ENCODE measurements at regions not wholly inside any gene's neighbourhood (a gene's known extent, or its start where the extent isn't known, plus 50 kb on each side); places are given as distances from the start of the nearest gene placed in this dataset.

DNA sequence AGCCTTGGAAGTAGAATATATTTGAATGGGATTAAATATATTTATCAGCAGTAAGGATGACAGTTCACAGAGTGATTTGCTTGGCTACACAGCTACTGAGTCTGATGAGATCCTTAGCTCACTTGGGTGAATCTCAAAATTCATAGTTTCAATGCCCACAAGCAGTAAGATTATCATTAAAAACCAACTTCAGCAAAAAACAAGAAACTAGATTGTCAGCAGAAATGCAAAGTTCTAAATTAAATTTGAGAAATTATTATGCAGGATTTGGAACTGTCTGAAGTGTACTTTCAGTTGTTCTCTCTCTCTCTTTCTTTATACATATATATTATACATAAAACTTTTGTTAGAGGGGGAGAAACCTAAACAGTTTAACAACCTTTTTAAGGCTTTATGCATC lies 288.8 kb upstream of the SASH1 start:
- no peak overlapping the region for H3K4me3 ChIP-seq
- TF ChIP-seq, protein P1, sequence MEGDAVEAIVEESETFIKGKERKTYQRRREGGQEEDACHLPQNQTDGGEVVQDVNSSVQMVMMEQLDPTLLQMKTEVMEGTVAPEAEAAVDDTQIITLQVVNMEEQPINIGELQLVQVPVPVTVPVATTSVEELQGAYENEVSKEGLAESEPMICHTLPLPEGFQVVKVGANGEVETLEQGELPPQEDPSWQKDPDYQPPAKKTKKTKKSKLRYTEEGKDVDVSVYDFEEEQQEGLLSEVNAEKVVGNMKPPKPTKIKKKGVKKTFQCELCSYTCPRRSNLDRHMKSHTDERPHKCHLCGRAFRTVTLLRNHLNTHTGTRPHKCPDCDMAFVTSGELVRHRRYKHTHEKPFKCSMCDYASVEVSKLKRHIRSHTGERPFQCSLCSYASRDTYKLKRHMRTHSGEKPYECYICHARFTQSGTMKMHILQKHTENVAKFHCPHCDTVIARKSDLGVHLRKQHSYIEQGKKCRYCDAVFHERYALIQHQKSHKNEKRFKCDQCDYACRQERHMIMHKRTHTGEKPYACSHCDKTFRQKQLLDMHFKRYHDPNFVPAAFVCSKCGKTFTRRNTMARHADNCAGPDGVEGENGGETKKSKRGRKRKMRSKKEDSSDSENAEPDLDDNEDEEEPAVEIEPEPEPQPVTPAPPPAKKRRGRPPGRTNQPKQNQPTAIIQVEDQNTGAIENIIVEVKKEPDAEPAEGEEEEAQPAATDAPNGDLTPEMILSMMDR (IDR thresholded peaks at IDR 0.05) = no peak
- no peak for TF ChIP-seq POLR2A (IDR thresholded peaks at IDR 0.05)
- no peak overlapping the region for H3K27ac ChIP-seq
- no peaks in the 10 kb centered on the region for H3K4me1 ChIP-seq
- H3K36me3 ChIP-seq = no peaks in the 10 kb centered on the region
- no peaks in the 10 kb centered on the region for H3K9me3 ChIP-seq
- intact Hi-C loops (cut with DNase I) = no loop called here
- H3K27me3 ChIP-seq = no peaks in the 10 kb centered on the region
- no peak for DNase-seq

DNA sequence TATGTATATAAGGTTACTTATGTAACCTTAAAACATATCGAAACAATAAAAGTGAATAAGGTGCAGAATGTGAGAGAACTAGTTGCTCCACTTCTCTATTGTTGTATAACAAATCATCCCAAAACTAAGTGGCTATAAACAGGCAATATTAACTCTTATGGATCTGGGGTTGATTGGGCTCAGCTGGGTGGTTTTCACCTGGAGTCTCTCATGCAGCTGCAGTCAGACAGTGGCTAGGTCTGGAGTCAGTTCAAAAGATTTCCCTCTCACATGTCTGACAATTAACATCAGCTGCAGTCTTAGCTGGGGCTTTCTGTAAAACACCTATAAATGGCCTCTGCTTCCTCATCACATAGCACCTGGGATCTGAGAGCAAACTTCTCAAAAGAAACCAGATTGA lies 288.4 kb upstream of the SASH1 start:
- no peaks in the 10 kb centered on the region for H3K4me1 ChIP-seq
- no peaks in the 10 kb centered on the region for H3K27me3 ChIP-seq
- no peak overlapping the region for H3K4me3 ChIP-seq
- TF ChIP-seq, protein P1 (IDR thresholded peaks at IDR 0.05) = no peak
- no peak for TF ChIP-seq POLR2A (IDR thresholded peaks at IDR 0.05)
- peaks cover 0 to 4% (median 0%) of the 10 kb centered on the region in 3 donors for H3K9me3 ChIP-seq
- H3K27ac ChIP-seq = no peak overlapping the region
- no peaks in the 10 kb centered on the region for H3K36me3 ChIP-seq
- DNase-seq = no peak
- 36 to 81% methylated on average over 1 of the region's 1 CpG for WGBS, 2 donors
- intact Hi-C loops (cut with DNase I) = no loop called here

DNA sequence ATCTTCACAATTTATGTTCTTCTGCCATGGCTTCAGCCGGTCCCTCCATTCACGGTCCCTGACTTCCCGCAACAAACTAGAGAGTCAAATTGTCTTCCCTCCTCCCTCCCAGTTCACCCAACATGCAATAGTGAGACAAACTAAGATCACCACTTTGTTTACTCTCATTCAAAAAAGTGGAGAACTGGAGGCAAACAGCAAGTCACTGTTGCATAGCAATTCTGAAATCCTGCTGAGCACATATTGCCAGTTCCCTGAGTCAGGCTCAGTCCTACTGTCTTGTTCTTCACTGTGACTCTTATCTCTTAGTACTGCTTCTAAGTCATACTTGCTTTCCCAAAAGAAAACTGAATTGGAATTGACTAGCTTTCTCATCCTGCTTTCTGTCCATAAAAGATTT lies 287.2 kb upstream of the SASH1 start:
- H3K9me3 ChIP-seq = peaks cover 0 to 14% (median 6%) of the 10 kb centered on the region in 3 donors
- no peak overlapping the region for H3K27ac ChIP-seq
- TF ChIP-seq, protein P1 (IDR thresholded peaks at IDR 0.05) = no peak
- no peak for TF ChIP-seq POLR2A (IDR thresholded peaks at IDR 0.05)
- H3K27me3 ChIP-seq = no peaks in the 10 kb centered on the region
- no peaks in the 10 kb centered on the region for H3K36me3 ChIP-seq
- no peak overlapping the region for H3K4me3 ChIP-seq
- H3K4me1 ChIP-seq = no peaks in the 10 kb centered on the region
- no peak for DNase-seq
- intact Hi-C loops (cut with DNase I) = no loop called here
- WGBS, 2 donors = 89 to 91% methylated on average over 3 of the region's 3 CpGs

DNA sequence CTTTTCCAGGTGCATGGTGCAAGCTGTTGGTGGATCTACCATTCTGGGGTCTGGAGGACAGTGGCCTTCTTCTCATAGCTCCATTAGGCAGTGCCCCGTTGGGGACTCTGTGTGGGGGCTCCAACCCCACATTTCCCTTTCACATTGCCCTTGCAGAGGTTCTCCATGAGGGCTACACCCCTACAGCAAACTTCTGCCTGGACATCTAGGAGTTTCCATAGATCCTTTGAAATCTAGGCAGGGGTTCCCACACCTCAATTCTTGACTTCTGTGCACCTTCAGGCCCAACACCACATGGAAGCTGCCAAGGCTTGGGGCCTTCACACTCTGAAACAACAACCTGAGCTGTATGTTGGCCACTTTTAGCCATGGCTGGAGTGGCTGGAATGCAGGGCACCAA lies 282.8 kb upstream of the SASH1 start:
- no peak for DNase-seq
- Histone ChIP-seq H3K27ac (no peak overlapping the region), H3K27me3 (no peaks in the 10 kb centered on the region), H3K4me1 (no peaks in the 10 kb centered on the region), H3K4me3 (no peak overlapping the region), H3K36me3 (no peaks in the 10 kb centered on the region), H3K9me3 (peaks cover 0 to 14% (median 6%) of the 10 kb centered on the region in 3 donors)
- no peak for TF ChIP-seq POLR2A (IDR thresholded peaks at IDR 0.05)
- intact Hi-C loops (cut with DNase I) = no loop called here
- WGBS, 2 donors = 17 to 29% methylated on average over 1 of the region's 1 CpG

DNA sequence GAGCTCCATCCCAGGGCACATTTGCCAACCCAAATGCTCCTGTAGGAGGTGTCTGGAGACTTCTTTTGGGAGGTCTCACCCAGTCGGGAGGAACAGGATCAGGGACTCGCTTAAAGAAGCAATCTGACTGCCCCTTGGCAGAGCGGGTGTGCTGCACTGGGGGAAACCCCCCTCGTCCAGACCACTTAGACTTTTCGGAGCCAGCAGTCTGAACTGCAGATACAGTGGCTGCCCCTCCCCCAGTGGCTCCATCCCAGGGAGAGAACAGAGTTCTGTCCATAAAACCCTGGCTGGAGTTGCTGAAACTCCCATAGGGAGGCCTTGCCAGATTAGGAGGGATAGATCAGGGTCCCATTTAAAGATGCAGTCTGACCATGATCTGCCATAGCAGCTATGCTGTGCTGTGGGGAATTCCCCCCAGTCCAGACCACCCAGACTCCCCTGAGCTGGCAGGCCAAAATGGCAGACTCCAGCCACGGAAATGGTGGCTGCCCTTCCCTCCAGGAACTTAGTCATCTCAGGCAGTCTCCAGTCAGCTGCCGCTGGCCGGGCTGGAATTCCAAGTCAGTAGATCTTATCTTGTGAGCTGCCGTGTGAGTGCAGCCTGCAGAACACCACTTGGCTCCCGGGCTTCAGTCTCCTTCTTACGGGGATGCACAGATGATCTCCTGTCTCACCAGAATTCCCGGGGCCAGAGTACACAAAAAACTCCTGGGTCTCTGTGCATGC lies 278.1 kb upstream of the SASH1 start:
- Histone ChIP-seq H3K4me3 (no peak overlapping the region), H3K27me3 (no peaks in the 10 kb centered on the region), H3K4me1 (no peaks in the 10 kb centered on the region), H3K27ac (no peak overlapping the region), H3K9me3 (peaks cover 0 to 6% (median 6%) of the 10 kb centered on the region in 3 donors), H3K36me3 (no peaks in the 10 kb centered on the region)
- no peak for DNase-seq
- 80 to 87% methylated on average over 1 to 7 of the region's 12 CpGs for WGBS, 2 donors
- intact Hi-C loops (cut with DNase I) = no loop called here
- TF ChIP-seq POLR2A (IDR thresholded peaks at IDR 0.05) = no peak
- TF ChIP-seq, protein P1 (IDR thresholded peaks at IDR 0.05) = no peak

All from esophagus squamous epithelium (tissue), 5 donors.